Tibial artery (tissue), 4 donors: ENCODE measurements at regions not wholly inside any gene's neighbourhood (a gene's known extent, or its start where the extent isn't known, plus 50 kb on each side); places are given as distances from the start of the nearest gene placed in this dataset.
"Not testable (repeated sequence)": the region's sequence is repeated elsewhere in the genome, so short reads cannot be mapped to it uniquely, and the experiment has no call there.

Experiments used
- DNase-seq, 2 donors: peaks; one replicate each; pipeline ENCODE4 v3.0.0-alpha.2; 2019
- H3K27ac ChIP-seq, 2 donors: fragments of 200-600 bp; sonication (generic) in 1 of 2; 1 replicate in 1 of 2; 2 replicates in 1 of 2; pipeline ENCODE4 v1.5.1; 2018 to 2019; ENCODE audit warnings: mild to moderate bottlenecking in 1 of 2
- H3K27me3 ChIP-seq, 2 donors: fragments of 200-600 bp; sonication (generic) in 1 of 2; one replicate each; pipeline versions ENCODE4 v1.5.1 to v1.6.0; 2016 to 2019
- H3K36me3 ChIP-seq, 3 donors: fragments of 200-600 bp; sonication (generic) in 2 of 3; one replicate each; pipeline ENCODE4 v1.5.1; 2016 to 2019; ENCODE audit warnings: mild to moderate bottlenecking in 2 of 3
- H3K4me1 ChIP-seq, 4 donors: fragments of 200-600 bp; sonication (generic) in 2 of 4; 1 replicate in 3 of 4; 2 replicates in 1 of 4; pipeline ENCODE4 v1.5.1; 2016 to 2019
- H3K4me3 ChIP-seq, 2 donors: fragments of 200-600 bp; sonication (generic) in 1 of 2; 1 replicate in 1 of 2; 2 replicates in 1 of 2; pipeline ENCODE4 v1.5.1; 2018 to 2019; ENCODE audit warnings: mild to moderate bottlenecking in 2 of 2
- H3K9me3 ChIP-seq, 3 donors: fragments of 200-600 bp; sonication (generic) in 1 of 3; one replicate each; pipeline ENCODE4 v1.5.1; 2016 to 2019
- CTCF ChIP-seq, 2 experiments: fragments of 200-600 bp in 1 of 2; fragments of 450-650 bp in 1 of 2; IDR thresholded peaks; one replicate each; pipeline ENCODE4 v1.5.1; 2017 to 2019; ENCODE audit warnings: antibody characterized with exemption in 2 of 2, mild to moderate bottlenecking in 1 of 2, moderate library complexity in 1 of 2
- intact Hi-C: fragments of 100-400 bp; cut with DNase I; formaldehyde crosslinking; loops from one replicate; pipeline ENCODE4 v1.15.0; 2023; ENCODE audit warnings: low total_unique reads

GRCh38 chr10:128579901-128580300 is 453.7 kb upstream of the MKI67 start:
- H3K27ac ChIP-seq: no peak overlapping the region
- no peaks in the 10 kb centered on the region for H3K9me3 ChIP-seq
- no peaks in the 10 kb centered on the region for H3K4me1 ChIP-seq
- no peak for TF ChIP-seq CTCF (IDR thresholded peaks at IDR 0.05)
- no peaks in the 10 kb centered on the region for H3K27me3 ChIP-seq
- H3K4me3 ChIP-seq: no peak overlapping the region
- DNase-seq: no peak
- intact Hi-C loops: no loop called here
- H3K36me3 ChIP-seq: no peaks in the 10 kb centered on the region

- H3K36me3 ChIP-seq, H3K27ac ChIP-seq, DNase-seq, H3K27me3 ChIP-seq, H3K4me3 ChIP-seq, H3K9me3 ChIP-seq, intact Hi-C loops, H3K4me1 ChIP-seq: not testable (repeated sequence)
Observed at GRCh38 chr10:128583125-128583524, 456.9 kb upstream of the MKI67 start.

- H3K36me3 ChIP-seq, H3K4me1 ChIP-seq, H3K27me3 ChIP-seq, H3K27ac ChIP-seq, intact Hi-C loops, H3K9me3 ChIP-seq, DNase-seq, H3K4me3 ChIP-seq: not testable (repeated sequence)
Observed at GRCh38 chr10:128586599-128586998, 460.4 kb upstream of the MKI67 start.

- Histone ChIP-seq H3K27me3 (no peaks in the 10 kb centered on the region), H3K36me3 (no peaks in the 10 kb centered on the region), H3K4me1 (no peaks in the 10 kb centered on the region), H3K27ac (no peak overlapping the region), H3K9me3 (no peaks in the 10 kb centered on the region), H3K4me3 (no peak overlapping the region)
- intact Hi-C loops: no loop called here
- no peak for DNase-seq
- TF ChIP-seq CTCF (IDR thresholded peaks at IDR 0.05): no peak
Observed at GRCh38 chr10:128587689-128588088, 461.5 kb upstream of the MKI67 start.

GRCh38 chr10:128588402-128588801 is 462.2 kb upstream of the MKI67 start:
- no peak overlapping the region for H3K4me3 ChIP-seq
- no peaks in the 10 kb centered on the region for H3K36me3 ChIP-seq
- H3K9me3 ChIP-seq: no peaks in the 10 kb centered on the region
- intact Hi-C loops: no loop called here
- DNase-seq: no peak
- no peak overlapping the region for H3K27ac ChIP-seq
- no peak for TF ChIP-seq CTCF (IDR thresholded peaks at IDR 0.05)
- no peaks in the 10 kb centered on the region for H3K27me3 ChIP-seq
- H3K4me1 ChIP-seq: no peaks in the 10 kb centered on the region

GRCh38 chr10:128594688-128595087 is 468.5 kb upstream of the MKI67 start:
- intact Hi-C loops: no loop called here
- H3K4me3 ChIP-seq: no peak overlapping the region
- no peak for TF ChIP-seq CTCF (IDR thresholded peaks at IDR 0.05)
- H3K9me3 ChIP-seq: peaks cover 0 to 5% (median 0%) of the 10 kb centered on the region in 3 donors
- no peak overlapping the region for H3K27ac ChIP-seq
- no peak for DNase-seq
- no peaks in the 10 kb centered on the region for H3K4me1 ChIP-seq
- H3K36me3 ChIP-seq: no peaks in the 10 kb centered on the region
- H3K27me3 ChIP-seq: no peaks in the 10 kb centered on the region

GRCh38 chr10:128596906-128597305 is 470.7 kb upstream of the MKI67 start:
- no peak overlapping the region for H3K27ac ChIP-seq
- H3K36me3 ChIP-seq: no peaks in the 10 kb centered on the region
- H3K27me3 ChIP-seq: no peaks in the 10 kb centered on the region
- intact Hi-C loops: no loop called here
- no peak overlapping the region for H3K4me3 ChIP-seq
- no peaks in the 10 kb centered on the region for H3K4me1 ChIP-seq
- peaks cover 0 to 5% (median 0%) of the 10 kb centered on the region in 3 donors for H3K9me3 ChIP-seq
- DNase-seq: no peak
- TF ChIP-seq CTCF (IDR thresholded peaks at IDR 0.05): no peak
